ENCODE measurements at regions not wholly inside any gene's neighbourhood (a gene's known extent, or its start where the extent isn't known, plus 50 kb on each side); places are given as distances from the start of the nearest gene placed in this dataset.

- Histone ChIP-seq H3K4me1 (ENCODE audit: insufficient read depth, low read length) (peaks cover 32% of the 10 kb centered on the region), H3K9me3 (ENCODE audit: low read depth, low read length) (no peaks in the 10 kb centered on the region), H3K4me2 (ENCODE audit: insufficient read depth, low read length) (peak overlapping the region; percentile 49), H3K36me3 (ENCODE audit: insufficient read depth, low read length) (no peaks in the 10 kb centered on the region), H2AFZ (ENCODE audit: low read length) (peak overlapping the region; percentile 20), H3K27me3 (ENCODE audit: insufficient read depth, low read length) (no peaks in the 10 kb centered on the region), H3K4me3 (ENCODE audit: insufficient read depth, low read length) (no peak overlapping the region), H3K27ac (ENCODE audit: low read depth, low read length) (peak overlapping the region; percentile 73), H4K20me1 (ENCODE audit: insufficient read depth, low read length) (no peaks in the 10 kb centered on the region), H3K79me2 (ENCODE audit: insufficient read depth, low read length) (no peaks in the 10 kb centered on the region)
- TF ChIP-seq CTCF (IDR thresholded peaks at IDR 0.05; ENCODE audit: extremely low read depth, low read depth, low read length) = no peak
- DNase-seq (ENCODE audit: insufficient read length, low spot score, missing footprints) = no peak
These were observed 1020.2 kb downstream of the NR2F1-AS1 start for GRCh38 chr5:92560698-92561401.

DNA sequence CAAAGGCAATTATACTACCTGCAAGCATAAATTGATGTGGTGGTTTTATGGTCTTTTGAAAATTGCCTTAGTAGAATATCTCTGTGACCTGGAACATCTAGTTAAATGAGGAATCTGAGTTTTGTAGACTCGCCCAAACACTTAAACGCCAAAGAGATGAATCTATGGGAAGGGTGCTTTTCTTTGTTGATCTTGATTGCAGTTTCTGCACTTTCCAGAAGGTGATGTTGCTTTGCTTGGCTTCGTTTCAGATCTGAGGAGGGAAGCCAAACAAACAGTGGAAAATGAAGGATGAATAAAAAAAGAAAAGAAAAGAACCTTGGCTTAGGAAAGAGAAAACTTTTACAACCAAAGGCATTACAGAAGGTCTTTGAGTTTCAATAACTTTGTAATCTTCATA is 1021.2 kb downstream of the NR2F1-AS1 start:
- peak overlapping the region; percentile 73 for H3K27ac ChIP-seq (ENCODE audit: low read depth, low read length)
- H4K20me1 ChIP-seq (ENCODE audit: insufficient read depth, low read length) = no peaks in the 10 kb centered on the region
- peak overlapping the region; percentile 49 for H3K4me2 ChIP-seq (ENCODE audit: insufficient read depth, low read length)
- DNase-seq (ENCODE audit: insufficient read length, low spot score, missing footprints) = peak; percentile 3
- no peak for TF ChIP-seq CTCF (IDR thresholded peaks at IDR 0.05; ENCODE audit: extremely low read depth, low read depth, low read length)
- H3K4me3 ChIP-seq (ENCODE audit: insufficient read depth, low read length) = no peak overlapping the region
- H3K79me2 ChIP-seq (ENCODE audit: insufficient read depth, low read length) = no peaks in the 10 kb centered on the region
- no peaks in the 10 kb centered on the region for H3K9me3 ChIP-seq (ENCODE audit: low read depth, low read length)
- H2AFZ ChIP-seq (ENCODE audit: low read length) = no peak overlapping the region
- H3K4me1 ChIP-seq (ENCODE audit: insufficient read depth, low read length) = peaks cover 32% of the 10 kb centered on the region
- no peaks in the 10 kb centered on the region for H3K36me3 ChIP-seq (ENCODE audit: insufficient read depth, low read length)
- no peaks in the 10 kb centered on the region for H3K27me3 ChIP-seq (ENCODE audit: insufficient read depth, low read length)

GRCh38 chr5:92559331-92559730 is 1021.7 kb downstream of the NR2F1-AS1 start:
- H3K4me2 ChIP-seq (ENCODE audit: insufficient read depth, low read length) = peak overlapping the region; percentile 49
- DNase-seq (ENCODE audit: insufficient read length, low spot score, missing footprints) = no peak

More at GRCh38 chr5:92559331-92559730, 1021.7 kb downstream of the NR2F1-AS1 start:
- peak overlapping the region; percentile 73 for H3K27ac ChIP-seq (ENCODE audit: low read depth, low read length)
- H4K20me1 ChIP-seq (ENCODE audit: insufficient read depth, low read length) = no peaks in the 10 kb centered on the region
- peaks cover 32% of the 10 kb centered on the region for H3K4me1 ChIP-seq (ENCODE audit: insufficient read depth, low read length)
- H3K4me3 ChIP-seq (ENCODE audit: insufficient read depth, low read length) = no peak overlapping the region
- no peaks in the 10 kb centered on the region for H3K79me2 ChIP-seq (ENCODE audit: insufficient read depth, low read length)
- TF ChIP-seq CTCF (IDR thresholded peaks at IDR 0.05; ENCODE audit: extremely low read depth, low read depth, low read length) = no peak
- no peaks in the 10 kb centered on the region for H3K27me3 ChIP-seq (ENCODE audit: insufficient read depth, low read length)
- H3K36me3 ChIP-seq (ENCODE audit: insufficient read depth, low read length) = no peaks in the 10 kb centered on the region
- no peaks in the 10 kb centered on the region for H3K9me3 ChIP-seq (ENCODE audit: low read depth, low read length)
- no peak overlapping the region for H2AFZ ChIP-seq (ENCODE audit: low read length)
